ENCODE measurements at regions not wholly inside any gene's neighbourhood (a gene's known extent, or its start where the extent isn't known, plus 50 kb on each side); places are given as distances from the start of the nearest gene placed in this dataset.

- Histone ChIP-seq H3K79me2 (ENCODE audit: insufficient read depth) (no peaks in the 10 kb centered on the region), H3K4me1 (ENCODE audit: control insufficient read depth in 1 of 2, insufficient read depth in 2 of 2, low read depth in 1 of 2, low read length in 1 of 2) (peaks cover 0 to 18% of the 10 kb centered on the region in 2 experiments; a peak in 1 of 4 replicates), H3F3A (replicated peaks; ENCODE audit: insufficient read depth) (peaks cover 7% of the 10 kb centered on the region), H3K9me3 (no peaks in the 10 kb centered on the region), H3K4me2 (no peak overlapping the region), H3K36me3 (replicated peaks in 1 of 2; ENCODE audit: control insufficient read depth in 1 of 2, insufficient read depth in 2 of 2, low read length in 1 of 2) (no peaks in the 10 kb centered on the region), H3K9ac (no peak overlapping the region), H3K9me2 (no peaks in the 10 kb centered on the region), H3K27ac (ENCODE audit: low read depth in 2 of 2, low read length in 1 of 2) (no peak overlapping the region), H3K4me3 (ENCODE audit: low read depth in 2 of 2, low read length in 1 of 2) (no peak overlapping the region), H3K27me3 (ENCODE audit: insufficient read depth) (no peaks in the 10 kb centered on the region), H4K20me1 (ENCODE audit: insufficient read depth) (no peaks in the 10 kb centered on the region), H2AFZ (ENCODE audit: low read depth) (no peak overlapping the region)
- no peak for DNase-seq
- no peak for TF ChIP-seq CHD2 (IDR thresholded peaks at IDR 0.05; ENCODE audit: low read length, partially characterized antibody)
- no peak for TF ChIP-seq FOSL2 (IDR thresholded peaks at IDR 0.05; ENCODE audit: borderline replicate concordance, low read depth)
- TF ChIP-seq GATA2 (CRISPR knock-in tag; IDR thresholded peaks at IDR 0.05): no peak
- no peak for TF ChIP-seq ELF1 (IDR thresholded peaks at IDR 0.05)
- TF ChIP-seq RXRA (IDR thresholded peaks at IDR 0.05; ENCODE audit: borderline replicate concordance, low read depth): no peak
- TF ChIP-seq TAF1 (IDR thresholded peaks at IDR 0.05; ENCODE audit: borderline replicate concordance, low read depth, low read length): no peak
- no peak for TF ChIP-seq FOXM1 (IDR thresholded peaks at IDR 0.05; ENCODE audit: low read depth)
- no peak for TF ChIP-seq CTCF (IDR thresholded peaks at IDR 0.05)
- no peak for TF ChIP-seq SIN3A (IDR thresholded peaks at IDR 0.05; ENCODE audit: borderline replicate concordance, low read depth, low read length)
- TF ChIP-seq EP300 (IDR thresholded peaks at IDR 0.05; ENCODE audit: borderline replicate concordance in 1 of 2, low read depth in 1 of 2, low read length in 1 of 2): no peak
- no peak for TF ChIP-seq JUND (IDR thresholded peaks at IDR 0.05)
- no peak for TF ChIP-seq RAD21 (IDR thresholded peaks at IDR 0.05; ENCODE audit: low read length)
- TF ChIP-seq MEF2A (IDR thresholded peaks at IDR 0.05; ENCODE audit: borderline replicate concordance, low read depth): no peak
- TF ChIP-seq NRF1 (IDR thresholded peaks at IDR 0.05; ENCODE audit: low read depth, low read length): no peak
- no peak for TF ChIP-seq USF2 (IDR thresholded peaks at IDR 0.05; ENCODE audit: borderline replicate concordance, low read depth, low read length)
- 89% methylated on average over 2 of the region's 2 CpGs for WGBS (ENCODE audit: low lambda C conversion rate)
- ChIA-PET CTCF (no interaction called here), POLR2A (no interaction called here)
Measured at GRCh38 chr3:182737825-182738224, 55.5 kb upstream of the ATP11B start.

GRCh38 chr3:182738583-182739411, 54.5 kb upstream of the ATP11B start:
- peaks cover 7% of the 10 kb centered on the region for H3F3A ChIP-seq (replicated peaks; ENCODE audit: insufficient read depth)
- H2AFZ ChIP-seq (ENCODE audit: low read depth): no peak overlapping the region
- WGBS (ENCODE audit: low lambda C conversion rate): 87% methylated on average over 6 of the region's 6 CpGs
- ChIA-PET CTCF (no interaction called here), POLR2A (no interaction called here)
- H3K27me3 ChIP-seq (ENCODE audit: insufficient read depth): no peaks in the 10 kb centered on the region
- H3K9me2 ChIP-seq: no peaks in the 10 kb centered on the region
- H4K20me1 ChIP-seq (ENCODE audit: insufficient read depth): no peaks in the 10 kb centered on the region
- no peak overlapping the region for H3K9ac ChIP-seq
- H3K4me1 ChIP-seq (ENCODE audit: control insufficient read depth in 1 of 2, insufficient read depth in 2 of 2, low read depth in 1 of 2, low read length in 1 of 2): peaks cover 0 to 18% of the 10 kb centered on the region in 2 experiments; a peak in 1 of 4 replicates
- H3K27ac ChIP-seq (ENCODE audit: low read depth in 2 of 2, low read length in 1 of 2): peak overlapping the region; percentile 18 to 62; a peak in 2 of 4 replicates
- no peaks in the 10 kb centered on the region for H3K9me3 ChIP-seq
- no peaks in the 10 kb centered on the region for H3K36me3 ChIP-seq (replicated peaks in 1 of 2; ENCODE audit: control insufficient read depth in 1 of 2, insufficient read depth in 2 of 2, low read length in 1 of 2)
- DNase-seq: no peak
- no peak overlapping the region for H3K4me3 ChIP-seq (ENCODE audit: low read depth in 2 of 2, low read length in 1 of 2)
- H3K4me2 ChIP-seq: peak overlapping the region; percentile 31; the same call in 1 of the 2 replicates
- no peaks in the 10 kb centered on the region for H3K79me2 ChIP-seq (ENCODE audit: insufficient read depth)
- TF ChIP-seq RCOR1 (IDR thresholded peaks at IDR 0.05; ENCODE audit: low read length): no peak
- TF ChIP-seq IRF3 (IDR thresholded peaks at IDR 0.05; ENCODE audit: low read depth, low read length): no peak
- no peak for TF ChIP-seq TEAD4 (IDR thresholded peaks at IDR 0.05; ENCODE audit: borderline replicate concordance, insufficient read depth)
- TF ChIP-seq YY1 (IDR thresholded peaks at IDR 0.05; ENCODE audit: low read depth): no peak
- no peak for TF ChIP-seq RXRA (IDR thresholded peaks at IDR 0.05; ENCODE audit: borderline replicate concordance, low read depth)
- no peak for TF ChIP-seq MEF2A (IDR thresholded peaks at IDR 0.05; ENCODE audit: borderline replicate concordance, low read depth)
- TF ChIP-seq FOSL2 (IDR thresholded peaks at IDR 0.05; ENCODE audit: borderline replicate concordance, low read depth): no peak
- no peak for TF ChIP-seq NFIC (IDR thresholded peaks at IDR 0.05; ENCODE audit: borderline replicate concordance)
- TF ChIP-seq TCF12 (IDR thresholded peaks at IDR 0.05): no peak
- TF ChIP-seq EZH2phosphoT487 (IDR thresholded peaks at IDR 0.05; ENCODE audit: borderline replicate concordance, low read depth): no peak

All from SK-N-SH (cell line).